ENCODE measurements at regions not wholly inside any gene's neighbourhood (a gene's known extent, or its start where the extent isn't known, plus 50 kb on each side); places are given as distances from the start of the nearest gene placed in this dataset.
A peak's percentile ranks its signal among the peaks of the same experiment; 100 is the strongest.

DNA sequence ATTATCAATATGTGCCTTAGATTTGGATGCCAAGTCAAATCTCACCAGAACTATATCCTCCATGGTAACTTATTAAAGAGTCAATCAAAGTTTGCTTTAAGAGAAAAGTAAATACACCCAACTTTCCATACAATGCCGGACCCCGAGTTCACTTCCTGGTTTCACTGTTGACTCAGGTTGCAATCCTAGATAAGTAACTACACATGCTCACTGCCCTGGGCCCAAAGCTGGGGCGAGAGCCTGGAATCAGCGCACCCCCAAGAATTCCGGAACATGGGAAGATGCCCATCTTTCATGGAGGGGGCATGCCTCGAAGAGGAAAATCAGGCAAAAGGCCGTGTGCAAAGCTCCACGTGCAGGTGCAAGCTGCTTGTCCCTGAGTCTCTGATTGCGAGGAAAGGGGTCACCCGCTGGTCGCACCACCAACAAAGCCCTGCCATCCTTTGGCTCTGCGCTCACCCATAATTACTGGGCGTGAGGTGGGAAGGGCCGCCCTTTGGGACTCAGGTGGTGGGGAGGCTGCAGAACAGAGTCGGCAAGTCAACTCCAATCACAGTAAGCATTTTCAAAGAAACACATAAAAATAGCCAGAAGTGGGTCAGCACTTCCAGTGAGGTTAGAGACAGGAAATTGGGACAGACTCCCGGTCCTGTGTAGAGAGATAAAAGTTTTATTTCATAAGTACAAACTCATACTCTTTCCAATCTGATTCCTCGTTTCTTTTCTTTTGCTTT lies 167.7 kb downstream of the TOMM20 start (continued):
- TF ChIP-seq, protein P1, sequence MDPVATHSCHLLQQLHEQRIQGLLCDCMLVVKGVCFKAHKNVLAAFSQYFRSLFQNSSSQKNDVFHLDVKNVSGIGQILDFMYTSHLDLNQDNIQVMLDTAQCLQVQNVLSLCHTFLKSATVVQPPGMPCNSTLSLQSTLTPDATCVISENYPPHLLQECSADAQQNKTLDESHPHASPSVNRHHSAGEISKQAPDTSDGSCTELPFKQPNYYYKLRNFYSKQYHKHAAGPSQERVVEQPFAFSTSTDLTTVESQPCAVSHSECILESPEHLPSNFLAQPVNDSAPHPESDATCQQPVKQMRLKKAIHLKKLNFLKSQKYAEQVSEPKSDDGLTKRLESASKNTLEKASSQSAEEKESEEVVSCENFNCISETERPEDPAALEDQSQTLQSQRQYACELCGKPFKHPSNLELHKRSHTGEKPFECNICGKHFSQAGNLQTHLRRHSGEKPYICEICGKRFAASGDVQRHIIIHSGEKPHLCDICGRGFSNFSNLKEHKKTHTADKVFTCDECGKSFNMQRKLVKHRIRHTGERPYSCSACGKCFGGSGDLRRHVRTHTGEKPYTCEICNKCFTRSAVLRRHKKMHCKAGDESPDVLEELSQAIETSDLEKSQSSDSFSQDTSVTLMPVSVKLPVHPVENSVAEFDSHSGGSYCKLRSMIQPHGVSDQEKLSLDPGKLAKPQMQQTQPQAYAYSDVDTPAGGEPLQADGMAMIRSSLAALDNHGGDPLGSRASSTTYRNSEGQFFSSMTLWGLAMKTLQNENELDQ (CRISPR knock-in tag; IDR thresholded peaks at IDR 0.05; ENCODE audit: borderline replicate concordance) = peak; percentile 38; the same call in 1 of the 2 replicates
- TF ChIP-seq GATA4 (IDR thresholded peaks at IDR 0.05; ENCODE audit: borderline replicate concordance, low read depth) (peak; percentile 99), GFI1 (CRISPR knock-in tag; IDR thresholded peaks at IDR 0.05; ENCODE audit: borderline replicate concordance) (peak; percentile 93), ZNF382 (CRISPR knock-in tag; IDR thresholded peaks at IDR 0.05; ENCODE audit: borderline replicate concordance) (no peak), MEIS2 (CRISPR knock-in tag; IDR thresholded peaks at IDR 0.05) (peak; percentile 20; the same call in 1 of the 2 replicates), TBL1XR1 (IDR thresholded peaks at IDR 0.05; ENCODE audit: borderline replicate concordance, low read length, partially characterized antibody) (peak; percentile 67), ELF4 (CRISPR knock-in tag; IDR thresholded peaks at IDR 0.05; ENCODE audit: borderline replicate concordance) (peak; percentile 96), KDM4B (CRISPR knock-in tag; IDR thresholded peaks at IDR 0.05) (no peak), DMAP1 (CRISPR knock-in tag; IDR thresholded peaks at IDR 0.05) (0 out of 2 replicates have a peak, but pooled peaks have one; percentile 48), SRSF1 (optimal IDR thresholded peaks at IDR 0.05; ENCODE audit: low read depth, low read length) (no peak), ZNF883 (CRISPR knock-in tag; IDR thresholded peaks at IDR 0.05; ENCODE audit: not compliant biosample characterization) (peak; percentile 51), MED1 (CRISPR knock-in tag; IDR thresholded peaks at IDR 0.05) (peak; percentile 100), MIXL1 (CRISPR knock-in tag; IDR thresholded peaks at IDR 0.05) (peak; percentile 84)
- TF ChIP-seq, protein P2, sequence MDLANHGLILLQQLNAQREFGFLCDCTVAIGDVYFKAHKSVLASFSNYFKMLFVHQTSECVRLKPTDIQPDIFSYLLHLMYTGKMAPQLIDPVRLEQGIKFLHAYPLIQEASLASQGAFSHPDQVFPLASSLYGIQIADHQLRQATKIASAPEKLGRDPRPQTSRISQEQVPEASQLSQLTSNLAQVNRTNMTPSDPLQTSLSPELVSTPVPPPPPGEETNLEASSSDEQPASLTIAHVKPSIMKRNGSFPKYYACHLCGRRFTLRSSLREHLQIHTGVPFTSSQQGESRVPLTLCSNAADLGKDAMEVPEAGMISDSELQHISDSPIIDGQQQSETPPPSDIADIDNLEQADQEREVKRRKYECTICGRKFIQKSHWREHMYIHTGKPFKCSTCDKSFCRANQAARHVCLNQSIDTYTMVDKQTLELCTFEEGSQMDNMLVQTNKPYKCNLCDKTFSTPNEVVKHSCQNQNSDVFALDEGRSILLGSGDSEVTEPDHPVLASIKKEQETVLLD (CRISPR knock-in tag; IDR thresholded peaks at IDR 0.05; ENCODE audit: low read depth) = no peak
- TF ChIP-seq, protein P3, sequence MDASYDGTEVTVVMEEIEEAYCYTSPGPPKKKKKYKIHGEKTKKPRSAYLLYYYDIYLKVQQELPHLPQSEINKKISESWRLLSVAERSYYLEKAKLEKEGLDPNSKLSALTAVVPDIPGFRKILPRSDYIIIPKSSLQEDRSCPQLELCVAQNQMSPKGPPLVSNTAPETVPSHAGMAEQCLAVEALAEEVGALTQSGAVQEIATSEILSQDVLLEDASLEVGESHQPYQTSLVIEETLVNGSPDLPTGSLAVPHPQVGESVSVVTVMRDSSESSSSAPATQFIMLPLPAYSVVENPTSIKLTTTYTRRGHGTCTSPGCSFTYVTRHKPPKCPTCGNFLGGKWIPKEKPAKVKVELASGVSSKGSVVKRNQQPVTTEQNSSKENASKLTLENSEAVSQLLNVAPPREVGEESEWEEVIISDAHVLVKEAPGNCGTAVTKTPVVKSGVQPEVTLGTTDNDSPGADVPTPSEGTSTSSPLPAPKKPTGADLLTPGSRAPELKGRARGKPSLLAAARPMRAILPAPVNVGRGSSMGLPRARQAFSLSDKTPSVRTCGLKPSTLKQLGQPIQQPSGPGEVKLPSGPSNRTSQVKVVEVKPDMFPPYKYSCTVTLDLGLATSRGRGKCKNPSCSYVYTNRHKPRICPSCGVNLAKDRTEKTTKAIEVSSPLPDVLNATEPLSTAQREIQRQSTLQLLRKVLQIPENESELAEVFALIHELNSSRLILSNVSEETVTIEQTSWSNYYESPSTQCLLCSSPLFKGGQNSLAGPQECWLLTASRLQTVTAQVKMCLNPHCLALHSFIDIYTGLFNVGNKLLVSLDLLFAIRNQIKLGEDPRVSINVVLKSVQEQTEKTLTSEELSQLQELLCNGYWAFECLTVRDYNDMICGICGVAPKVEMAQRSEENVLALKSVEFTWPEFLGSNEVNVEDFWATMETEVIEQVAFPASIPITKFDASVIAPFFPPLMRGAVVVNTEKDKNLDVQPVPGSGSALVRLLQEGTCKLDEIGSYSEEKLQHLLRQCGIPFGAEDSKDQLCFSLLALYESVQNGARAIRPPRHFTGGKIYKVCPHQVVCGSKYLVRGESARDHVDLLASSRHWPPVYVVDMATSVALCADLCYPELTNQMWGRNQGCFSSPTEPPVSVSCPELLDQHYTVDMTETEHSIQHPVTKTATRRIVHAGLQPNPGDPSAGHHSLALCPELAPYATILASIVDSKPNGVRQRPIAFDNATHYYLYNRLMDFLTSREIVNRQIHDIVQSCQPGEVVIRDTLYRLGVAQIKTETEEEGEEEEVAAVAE (CRISPR knock-in tag; IDR thresholded peaks at IDR 0.05; ENCODE audit: borderline replicate concordance) = 0 out of 2 replicates have a peak, but pooled peaks have one; percentile 55
- TF ChIP-seq, protein P4, sequence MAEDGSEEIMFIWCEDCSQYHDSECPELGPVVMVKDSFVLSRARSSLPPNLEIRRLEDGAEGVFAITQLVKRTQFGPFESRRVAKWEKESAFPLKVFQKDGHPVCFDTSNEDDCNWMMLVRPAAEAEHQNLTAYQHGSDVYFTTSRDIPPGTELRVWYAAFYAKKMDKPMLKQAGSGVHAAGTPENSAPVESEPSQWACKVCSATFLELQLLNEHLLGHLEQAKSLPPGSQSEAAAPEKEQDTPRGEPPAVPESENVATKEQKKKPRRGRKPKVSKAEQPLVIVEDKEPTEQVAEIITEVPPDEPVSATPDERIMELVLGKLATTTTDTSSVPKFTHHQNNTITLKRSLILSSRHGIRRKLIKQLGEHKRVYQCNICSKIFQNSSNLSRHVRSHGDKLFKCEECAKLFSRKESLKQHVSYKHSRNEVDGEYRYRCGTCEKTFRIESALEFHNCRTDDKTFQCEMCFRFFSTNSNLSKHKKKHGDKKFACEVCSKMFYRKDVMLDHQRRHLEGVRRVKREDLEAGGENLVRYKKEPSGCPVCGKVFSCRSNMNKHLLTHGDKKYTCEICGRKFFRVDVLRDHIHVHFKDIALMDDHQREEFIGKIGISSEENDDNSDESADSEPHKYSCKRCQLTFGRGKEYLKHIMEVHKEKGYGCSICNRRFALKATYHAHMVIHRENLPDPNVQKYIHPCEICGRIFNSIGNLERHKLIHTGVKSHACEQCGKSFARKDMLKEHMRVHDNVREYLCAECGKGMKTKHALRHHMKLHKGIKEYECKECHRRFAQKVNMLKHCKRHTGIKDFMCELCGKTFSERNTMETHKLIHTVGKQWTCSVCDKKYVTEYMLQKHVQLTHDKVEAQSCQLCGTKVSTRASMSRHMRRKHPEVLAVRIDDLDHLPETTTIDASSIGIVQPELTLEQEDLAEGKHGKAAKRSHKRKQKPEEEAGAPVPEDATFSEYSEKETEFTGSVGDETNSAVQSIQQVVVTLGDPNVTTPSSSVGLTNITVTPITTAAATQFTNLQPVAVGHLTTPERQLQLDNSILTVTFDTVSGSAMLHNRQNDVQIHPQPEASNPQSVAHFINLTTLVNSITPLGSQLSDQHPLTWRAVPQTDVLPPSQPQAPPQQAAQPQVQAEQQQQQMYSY (CRISPR knock-in tag; IDR thresholded peaks at IDR 0.05) = peak; percentile 82
- TF ChIP-seq, protein P5, sequence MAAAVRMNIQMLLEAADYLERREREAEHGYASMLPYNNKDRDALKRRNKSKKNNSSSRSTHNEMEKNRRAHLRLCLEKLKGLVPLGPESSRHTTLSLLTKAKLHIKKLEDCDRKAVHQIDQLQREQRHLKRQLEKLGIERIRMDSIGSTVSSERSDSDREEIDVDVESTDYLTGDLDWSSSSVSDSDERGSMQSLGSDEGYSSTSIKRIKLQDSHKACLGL (CRISPR knock-in tag; IDR thresholded peaks at IDR 0.05) = peak; percentile 80
